IPS DF 6.9 (cell line): ENCODE measurements at regions not wholly inside any gene's neighbourhood (a gene's known extent, or its start where the extent isn't known, plus 50 kb on each side); places are given as distances from the start of the nearest gene placed in this dataset.
A peak's percentile ranks its signal among the peaks of the same experiment; 100 is the strongest.

ENCODE experiments used
- DNase-seq: peaks from one replicate; pipeline ENCODE4 v3.0.0-alpha.2; 2013; ENCODE audit warnings: low read depth, low spot score
- H3K27ac ChIP-seq: one replicate; pipeline ENCODE4 v1.5.1; 2013; ENCODE audit warnings: low read length, control low read depth
- H3K27me3 ChIP-seq: 2 replicates; pipeline ENCODE4 v1.6.1; 2013; ENCODE audit warnings: mild to moderate bottlenecking, low read length; ENCODE audit not compliant: control insufficient read depth, insufficient read depth
- H3K36me3 ChIP-seq: 2 replicates; pipeline ENCODE4 v1.6.1; 2013; ENCODE audit warnings: low read length; ENCODE audit not compliant: control insufficient read depth, insufficient read depth
- H3K4me1 ChIP-seq: 2 replicates; pipeline ENCODE4 v1.6.1; 2013; ENCODE audit warnings: low read length; ENCODE audit not compliant: control insufficient read depth, insufficient read depth
- H3K4me3 ChIP-seq: 2 replicates; pipeline ENCODE4 v1.5.1; 2013; ENCODE audit warnings: mild to moderate bottlenecking, low read length
- H3K9me3 ChIP-seq: 2 replicates; pipeline ENCODE4 v1.6.1; 2013; ENCODE audit warnings: low read length, inconsistent platforms; ENCODE audit not compliant: control insufficient read depth, insufficient read depth
- WGBS: extraction: QIAGEN DNeasy Blood & Tissue Kit; methylation state at CpG from one replicate; pipeline ENCODE4 v1.1.7; 2013; ENCODE audit warnings: mixed read lengths, missing lambda C conversion rate; ENCODE audit not compliant: insufficient read length, insufficient coverage; 5-methylcytosine and 5-hydroxymethylcytosine counted together

- DNase-seq = no peak
- no peaks in the 10 kb centered on the region for H3K36me3 ChIP-seq
- H3K4me3 ChIP-seq = no peak overlapping the region
- no peak overlapping the region for H3K27ac ChIP-seq
- H3K9me3 ChIP-seq = no peaks in the 10 kb centered on the region
- H3K27me3 ChIP-seq = no peaks in the 10 kb centered on the region
- 100% methylated on average over 1 of the region's 4 CpGs for WGBS
- H3K4me1 ChIP-seq = peaks cover 1% of the 10 kb centered on the region; the same call in 1 of the 2 replicates
These were observed 324.2 kb downstream of the BMP2 start for GRCh38 chr20:7091655-7092054.

- no peaks in the 10 kb centered on the region for H3K27me3 ChIP-seq
- H3K36me3 ChIP-seq = no peaks in the 10 kb centered on the region
- WGBS = no CpG with 5 or more reads among the region's 7 CpGs
- no peak overlapping the region for H3K27ac ChIP-seq
- DNase-seq = no peak
- H3K4me1 ChIP-seq = peaks cover 1% of the 10 kb centered on the region; the same call in 1 of the 2 replicates
- H3K9me3 ChIP-seq = no peaks in the 10 kb centered on the region
- H3K4me3 ChIP-seq = no peak overlapping the region
These were observed 327.0 kb downstream of the BMP2 start for GRCh38 chr20:7094438-7094997.

GRCh38 chr20:7106910-7107309, 339.4 kb downstream of the BMP2 start:
- no CpG with 5 or more reads among the region's 4 CpGs for WGBS
- H3K4me1 ChIP-seq = no peaks in the 10 kb centered on the region
- no peaks in the 10 kb centered on the region for H3K27me3 ChIP-seq
- no peaks in the 10 kb centered on the region for H3K36me3 ChIP-seq
- no peak for DNase-seq
- no peak overlapping the region for H3K4me3 ChIP-seq
- H3K27ac ChIP-seq = no peak overlapping the region
- H3K9me3 ChIP-seq = no peaks in the 10 kb centered on the region

GRCh38 chr20:7108929-7109328, 341.4 kb downstream of the BMP2 start:
- Histone ChIP-seq H3K27ac (no peak overlapping the region), H3K27me3 (no peaks in the 10 kb centered on the region), H3K4me1 (peaks cover 2% of the 10 kb centered on the region; the same call in 1 of the 2 replicates), H3K36me3 (no peaks in the 10 kb centered on the region), H3K9me3 (no peaks in the 10 kb centered on the region), H3K4me3 (no peak overlapping the region)
- no peak for DNase-seq
- WGBS = no CpG with 5 or more reads among the region's 2 CpGs

GRCh38 chr20:7113577-7114466, 346.3 kb downstream of the BMP2 start:
- no CpG with 5 or more reads among the region's 14 CpGs for WGBS
- H3K4me3 ChIP-seq = no peak overlapping the region
- H3K4me1 ChIP-seq = peaks cover 2% of the 10 kb centered on the region; the same call in 1 of the 2 replicates

GRCh38 chr20:7123457-7123856, 356.0 kb downstream of the BMP2 start:
- no peaks in the 10 kb centered on the region for H3K9me3 ChIP-seq
- no peak overlapping the region for H3K4me3 ChIP-seq
- no peaks in the 10 kb centered on the region for H3K36me3 ChIP-seq
- no peak overlapping the region for H3K27ac ChIP-seq
- no CpG with 5 or more reads among the region's 2 CpGs for WGBS
- no peaks in the 10 kb centered on the region for H3K27me3 ChIP-seq
- no peaks in the 10 kb centered on the region for H3K4me1 ChIP-seq
- no peak for DNase-seq

More at GRCh38 chr20:7113577-7114466, 346.3 kb downstream of the BMP2 start:
- Histone ChIP-seq H3K36me3 (no peaks in the 10 kb centered on the region), H3K9me3 (no peaks in the 10 kb centered on the region), H3K27me3 (no peaks in the 10 kb centered on the region), H3K27ac (no peak overlapping the region)
- peak; percentile 25 for DNase-seq

- DNase-seq = no peak
- Histone ChIP-seq H3K9me3 (no peaks in the 10 kb centered on the region), H3K4me1 (no peaks in the 10 kb centered on the region), H3K27me3 (no peaks in the 10 kb centered on the region), H3K27ac (no peak overlapping the region), H3K4me3 (no peak overlapping the region), H3K36me3 (no peaks in the 10 kb centered on the region)
- no CpG with 5 or more reads among the region's 3 CpGs for WGBS
These were observed 356.6 kb downstream of the BMP2 start for GRCh38 chr20:7124120-7124519.

GRCh38 chr20:7136886-7137285, 369.4 kb downstream of the BMP2 start:
- no peaks in the 10 kb centered on the region for H3K36me3 ChIP-seq
- DNase-seq = no peak
- H3K9me3 ChIP-seq = no peaks in the 10 kb centered on the region
- no peaks in the 10 kb centered on the region; the same call in 1 of the 2 replicates for H3K4me1 ChIP-seq
- H3K4me3 ChIP-seq = no peak overlapping the region
- no peak overlapping the region for H3K27ac ChIP-seq
- WGBS = no CpG with 5 or more reads among the region's 1 CpG
- no peaks in the 10 kb centered on the region for H3K27me3 ChIP-seq

GRCh38 chr20:7137395-7138151, 370.1 kb downstream of the BMP2 start:
- Histone ChIP-seq H3K27me3 (no peaks in the 10 kb centered on the region), H3K27ac (no peak overlapping the region), H3K4me1 (no peaks in the 10 kb centered on the region; the same call in 1 of the 2 replicates), H3K36me3 (no peaks in the 10 kb centered on the region), H3K4me3 (no peak overlapping the region), H3K9me3 (no peaks in the 10 kb centered on the region)
- no CpG with 5 or more reads among the region's 4 CpGs for WGBS
- no peak for DNase-seq

GRCh38 chr20:7144464-7144863, 377.0 kb downstream of the BMP2 start:
- no peaks in the 10 kb centered on the region for H3K9me3 ChIP-seq
- H3K4me1 ChIP-seq = no peaks in the 10 kb centered on the region
- H3K36me3 ChIP-seq = no peaks in the 10 kb centered on the region
- no peak for DNase-seq
- no peak overlapping the region for H3K4me3 ChIP-seq
- no peak overlapping the region for H3K27ac ChIP-seq
- no CpG with 5 or more reads among the region's 2 CpGs for WGBS
- no peaks in the 10 kb centered on the region for H3K27me3 ChIP-seq
